GM10266 (cell line): ENCODE measurements at regions not wholly inside any gene's neighbourhood (a gene's known extent, or its start where the extent isn't known, plus 50 kb on each side); places are given as distances from the start of the nearest gene placed in this dataset.
"Not testable (repeated sequence)": the region's sequence is repeated elsewhere in the genome, so short reads cannot be mapped to it uniquely, and the experiment has no call there.

Experiments
- DNase-seq: peaks from one replicate; pipeline ENCODE4 v3.0.0; 2012; ENCODE audit errors: extremely low spot score
- CTCF ChIP-seq: IDR thresholded peaks from 2 replicates; pipeline ENCODE4 v1.5.1; 2012; ENCODE audit warnings: mild to moderate bottlenecking, low read depth; ENCODE audit not compliant: control insufficient read depth, insufficient read depth; ENCODE audit errors: missing control alignments

DNA sequence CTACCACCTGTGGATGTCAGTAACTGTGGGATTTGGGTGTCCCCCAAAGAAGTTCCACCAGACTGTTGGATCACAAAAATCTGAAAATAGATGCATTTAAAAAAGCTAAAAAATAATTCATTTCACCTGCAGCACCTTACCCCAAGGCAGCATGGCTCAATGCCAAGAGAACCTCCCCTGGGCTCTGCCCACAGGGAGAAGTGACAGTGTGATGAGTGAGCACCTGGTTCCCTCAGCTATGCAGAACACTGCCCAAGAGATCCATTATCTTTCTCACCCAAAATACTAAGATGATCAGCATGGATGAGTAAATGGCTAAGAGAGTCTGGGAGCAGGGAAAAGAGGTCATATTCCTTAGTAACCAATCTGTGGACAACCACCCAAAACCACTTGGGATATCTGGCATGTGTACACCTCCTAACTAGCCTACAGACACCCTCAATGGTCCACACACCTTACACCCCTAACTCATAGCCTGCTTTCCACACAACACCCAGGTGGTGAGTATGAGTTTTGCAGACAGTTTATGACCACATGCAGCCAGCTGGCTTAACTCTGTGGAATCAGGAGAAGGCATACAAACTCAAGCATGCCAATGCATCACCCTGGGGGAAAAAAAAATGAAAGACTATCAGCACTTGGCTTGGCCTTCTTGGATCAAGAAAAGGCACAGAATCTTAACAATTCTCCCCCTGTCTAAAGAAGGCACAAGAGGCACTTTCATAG, 416.5 kb upstream of the SMIM31 start:
- no peak for DNase-seq
- TF ChIP-seq CTCF: no peak

- no peak for DNase-seq
- TF ChIP-seq CTCF: no peak
These were observed 410.4 kb upstream of the SMIM31 start for GRCh38 chr4:164343472-164343976.

- DNase-seq: no peak
- no peak for TF ChIP-seq CTCF
These were observed 408.2 kb upstream of the SMIM31 start for GRCh38 chr4:164345756-164346155.

- no peak for TF ChIP-seq CTCF
- no peak for DNase-seq
These were observed 403.9 kb upstream of the SMIM31 start for GRCh38 chr4:164350061-164350460.

DNA sequence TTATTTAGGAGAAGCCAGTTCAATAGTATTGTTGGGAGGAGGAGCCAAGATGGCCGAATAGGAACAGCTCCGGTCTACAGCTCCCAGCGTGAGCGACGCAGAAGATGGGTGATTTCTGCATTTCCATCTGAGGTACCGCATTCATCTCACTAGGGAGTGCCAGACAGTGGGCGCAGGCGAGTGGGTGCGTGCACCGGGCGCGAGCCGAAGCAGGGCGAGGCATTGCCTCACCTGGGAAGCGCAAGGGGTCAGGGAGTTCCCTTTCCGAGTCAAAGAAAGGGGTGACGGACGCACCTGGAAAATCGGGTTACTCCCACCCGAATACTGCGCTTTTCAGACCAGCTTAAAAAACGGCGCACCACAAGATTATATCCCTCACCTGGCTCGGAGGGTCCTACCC, 403.2 kb upstream of the SMIM31 start:
- DNase-seq: not testable (repeated sequence)

DNA sequence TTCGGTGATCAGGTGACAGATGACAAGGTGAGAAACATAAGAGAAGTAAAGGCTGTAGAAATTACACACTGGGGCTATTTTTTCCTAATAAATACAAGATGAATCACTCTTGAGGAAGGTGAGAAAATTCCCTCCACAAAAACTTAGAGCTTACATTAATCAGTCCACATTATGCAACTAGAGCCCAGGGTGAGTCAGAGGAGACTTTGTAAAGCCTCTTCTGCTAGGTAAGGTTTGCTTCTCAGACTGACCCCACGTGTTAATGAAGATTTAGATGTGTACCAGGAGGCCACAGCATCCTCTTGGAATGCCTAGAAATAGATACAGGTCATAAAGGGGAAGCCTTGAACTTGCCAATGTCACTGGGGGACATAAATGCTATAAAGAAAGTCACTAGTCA, 396.0 kb upstream of the SMIM31 start:
- no peak for DNase-seq
- no peak for TF ChIP-seq CTCF

DNA sequence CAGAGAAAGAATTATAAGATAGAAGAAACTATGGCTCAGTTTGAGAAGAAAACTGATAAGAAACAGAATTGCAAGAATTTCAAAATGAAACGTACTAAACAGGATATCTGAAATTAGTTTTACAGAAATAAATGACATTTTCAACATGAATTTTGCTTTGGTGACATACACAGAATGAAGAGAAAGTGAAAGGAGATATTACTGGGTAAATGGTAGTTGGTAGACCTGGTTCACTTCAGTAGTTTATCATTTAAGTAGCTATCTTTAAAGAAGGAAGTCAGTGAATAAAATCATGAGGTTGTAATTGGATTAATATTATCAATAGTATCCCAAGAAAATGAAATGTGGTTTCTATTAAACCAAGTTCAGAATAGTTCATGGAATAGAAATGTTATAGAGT, 395.5 kb upstream of the SMIM31 start:
- no peak for TF ChIP-seq CTCF
- DNase-seq: no peak

DNA sequence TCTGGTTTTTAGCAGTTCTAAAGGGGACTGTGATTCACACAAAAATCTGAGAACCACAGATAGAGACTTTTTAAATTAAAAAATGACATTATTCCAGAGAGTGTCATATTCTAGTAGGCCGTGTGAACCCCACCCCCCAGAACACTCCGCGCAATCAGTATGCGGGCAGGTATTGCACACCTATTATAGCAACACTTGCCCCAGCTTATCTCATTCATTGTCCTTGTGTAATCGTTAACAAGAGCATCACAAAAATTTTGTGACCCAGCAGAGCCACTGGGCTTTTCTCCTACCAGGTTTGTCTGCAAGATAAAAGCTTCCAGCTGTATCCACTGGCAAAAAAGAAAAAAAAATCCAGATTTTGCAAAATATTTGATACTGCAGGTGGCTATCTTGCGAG, 394.1 kb upstream of the SMIM31 start:
- TF ChIP-seq CTCF: no peak
- DNase-seq: no peak
